GM12878 (cell line): ENCODE measurements at regions not wholly inside any gene's neighbourhood (a gene's known extent, or its start where the extent isn't known, plus 50 kb on each side); places are given as distances from the start of the nearest gene placed in this dataset.

Source experiments
- ATAC-seq: fragments of 200-7000 bp; cut with Tn5 transposase; 3 replicates; pipeline ENCODE4 v1.9.1; 2020; ENCODE audit warnings: mild to moderate bottlenecking, moderate library complexity
- BruUV-seq: library from RNA; stranded (reverse); fragments of 400-500 nt; replicated peaks from 2 replicates; lab custom pipeline; 2021; lab: Mats Ljungman, UMichigan
- CTCF ChIA-PET: fragments of 300-600 bp; sonication (Branson Sonifier 250); formaldehyde crosslinking; extraction: SDS; loops from one replicate; lab custom pipeline; 2021; ENCODE audit warnings: inconsistent platforms; lab: Yijun Ruan, JAX
- POLR2A ChIA-PET: fragments of 350-600 bp; formaldehyde crosslinking; extraction: SDS; loops from one replicate; lab custom pipeline; 2021; ENCODE audit warnings: inconsistent platforms; lab: Charles Lee
- RAD21 ChIA-PET: fragments of 300-600 bp; sonication (Branson Sonifier 250); formaldehyde crosslinking; loops from one replicate; lab custom pipeline; 2023; ENCODE audit warnings: antibody characterized with exemption; ENCODE audit not compliant: unreplicated experiment; lab: Charles Lee
- SMC1A ChIA-PET: fragments of 300-600 bp; sonication (Branson Sonifier 250); formaldehyde crosslinking; loops from one replicate; lab custom pipeline; 2023; ENCODE audit not compliant: unreplicated experiment, uncharacterized antibody; lab: Charles Lee
- DNase-seq: peaks from one replicate; pipeline ENCODE4 v3.0.0-alpha.2; 2011; ENCODE audit warnings: low read depth, low spot score
- FAIRE-seq: peaks from 3 replicates; lab custom pipeline; 2011; peaks lifted over from hg19 to GRCh38; lab: Jason Lieb, UNC
- H2AFZ ChIP-seq: 2 replicates; pipeline ENCODE4 v1.6.0; 2011; ENCODE audit warnings: low read depth, low read length, control low read depth; ENCODE audit not compliant: control insufficient read depth
- H3K27ac ChIP-seq: 2 replicates; pipeline ENCODE4 v1.5.1; 2011; ENCODE audit warnings: control low read depth; ENCODE audit not compliant: control insufficient read depth, insufficient read depth
- H3K27me3 ChIP-seq, 2 experiments: replicated peaks in 1 of 2; 2 replicates each; pipeline versions ENCODE4 v1.6.0 to v1.6.1; 2011; ENCODE audit warnings: low read length in 1 of 2; ENCODE audit not compliant: control insufficient read depth in 2 of 2, insufficient read depth in 2 of 2
- H3K36me3 ChIP-seq, 2 experiments: 2 replicates each; pipeline ENCODE4 v1.5.1; 2011; ENCODE audit warnings: low read length in 1 of 2; ENCODE audit not compliant: control insufficient read depth in 2 of 2, insufficient read depth in 2 of 2
- H3K4me1 ChIP-seq: 2 replicates; pipeline ENCODE4 v1.6.1; 2011; ENCODE audit warnings: mild to moderate bottlenecking, low read length, moderate library complexity, mixed read lengths; ENCODE audit not compliant: control insufficient read depth, insufficient read depth
- H3K4me2 ChIP-seq: 2 replicates; pipeline ENCODE4 v1.6.0; 2011; ENCODE audit warnings: control low read depth; ENCODE audit not compliant: control insufficient read depth, insufficient read depth
- H3K4me3 ChIP-seq: fragments of 200-600 bp; sonication (generic); 2 replicates; pipeline ENCODE4 v1.5.1; 2016
- H3K79me2 ChIP-seq: 2 replicates; pipeline ENCODE4 v1.6.0; 2011; ENCODE audit warnings: low read length; ENCODE audit not compliant: control insufficient read depth, insufficient read depth
- H3K9ac ChIP-seq: 2 replicates; pipeline ENCODE4 v1.8.0; 2011; ENCODE audit warnings: low read length, control low read depth, mixed read lengths; ENCODE audit not compliant: control insufficient read depth, insufficient read depth
- H3K9me3 ChIP-seq: replicated peaks from 3 replicates; pipeline ENCODE4 v1.5.1; 2011; ENCODE audit warnings: mild to moderate bottlenecking, low read length; ENCODE audit not compliant: control insufficient read depth, insufficient read depth
- H4K20me1 ChIP-seq: 2 replicates; pipeline ENCODE4 v1.6.0; 2011; ENCODE audit not compliant: control insufficient read depth, insufficient read depth
- EGR1 ChIP-seq, 2 experiments: IDR thresholded peaks; 1 replicate in 1 of 2; 2 replicates in 1 of 2; pipeline ENCODE4 v1.6.1; 2011 to 2012; ENCODE audit warnings: low read depth in 2 of 2, low read length in 2 of 2, borderline replicate concordance in 1 of 2, mild to moderate bottlenecking in 1 of 2, moderate library complexity in 1 of 2
- IRF3 ChIP-seq: fragments of 450-650 bp; IDR thresholded peaks from 2 replicates; pipeline ENCODE4 v1.6.1; 2014; ENCODE audit warnings: mild to moderate bottlenecking
- KLF5 ChIP-seq: fragments of 450-650 bp; IDR thresholded peaks from 2 replicates; pipeline ENCODE4 v1.6.1; 2014; ENCODE audit warnings: mild to moderate bottlenecking; ENCODE audit not compliant: partially characterized antibody
- NFYA ChIP-seq: IDR thresholded peaks from 2 replicates; pipeline ENCODE4 v1.6.1; 2011; ENCODE audit warnings: low read depth, mild to moderate bottlenecking, low read length, improper control_type of control experiment, borderline replicate concordance
- ZNF217 ChIP-seq: fragments of 450-650 bp; IDR thresholded peaks from 2 replicates; pipeline ENCODE4 v1.6.1; 2017; ENCODE audit warnings: antibody characterized with exemption, mild to moderate bottlenecking
- ZNF24 ChIP-seq: fragments of 450-650 bp; IDR thresholded peaks from 2 replicates; pipeline ENCODE4 v1.6.1; 2017; ENCODE audit warnings: antibody characterized with exemption, mild to moderate bottlenecking
- WGBS: methylation state at CpG from one replicate; pipeline ENCODE4 v1.1.6; 2016; ENCODE audit warnings: low lambda C conversion rate; ENCODE audit not compliant: insufficient replicate concordance, insufficient coverage; ENCODE audit errors: missing lambda C conversion rate; 5-methylcytosine and 5-hydroxymethylcytosine counted together
- in situ Hi-C: fragments of 300-500 bp; cut with MboI; formaldehyde crosslinking; loops from 9 replicates; pipeline ENCODE4 v1.14.3; 2018; ENCODE audit warnings: mixed read lengths
- intact Hi-C: fragments of 100-400 bp; cut with micrococcal nuclease; formaldehyde crosslinking; loops from one replicate; pipeline ENCODE4 v1.14.2; 2022; ENCODE audit not compliant: unreplicated experiment

- ChIA-PET CTCF (no interaction called here), POLR2A (no interaction called here), RAD21 (no interaction called here), SMC1A (no interaction called here)
- no peak for TF ChIP-seq NFYA
- TF ChIP-seq EGR1 (IDR thresholded peaks at IDR 0.05; ENCODE audit: borderline replicate concordance in 1 of 2, low read depth in 2 of 2, low read length in 2 of 2) = no peak
- no peak for TF ChIP-seq ZNF24
- TF ChIP-seq IRF3 = no peak
- TF ChIP-seq KLF5 = no peak
- TF ChIP-seq ZNF217 = no peak
- intact Hi-C loops = no loop called here
- FAIRE-seq = no peak
- in situ Hi-C loops = no loop called here
- Histone ChIP-seq H3K79me2 (no peaks in the 10 kb centered on the region), H2AFZ (no peak overlapping the region), H3K36me3 (no peaks in the 10 kb centered on the region), H3K4me2 (no peak overlapping the region), H3K9ac (no peak overlapping the region), H3K4me3 (no peak overlapping the region), H3K9me3 (no peaks in the 10 kb centered on the region), H3K27me3 (no peaks in the 10 kb centered on the region; a peak in 1 of 4 replicates), H3K4me1 (no peaks in the 10 kb centered on the region), H4K20me1 (no peaks in the 10 kb centered on the region), H3K27ac (no peak overlapping the region)
- no TSS peak for BruUV-seq
- DNase-seq = no peak
- no peak for ATAC-seq
- WGBS = 11% methylated on average over 4 of the region's 4 CpGs
These were observed 108.2 kb downstream of the FOXD2 start for GRCh38 chr1:47545912-47546483.
